ENCODE measurements at regions not wholly inside any gene's neighbourhood (a gene's known extent, or its start where the extent isn't known, plus 50 kb on each side); places are given as distances from the start of the nearest gene placed in this dataset.

DNA sequence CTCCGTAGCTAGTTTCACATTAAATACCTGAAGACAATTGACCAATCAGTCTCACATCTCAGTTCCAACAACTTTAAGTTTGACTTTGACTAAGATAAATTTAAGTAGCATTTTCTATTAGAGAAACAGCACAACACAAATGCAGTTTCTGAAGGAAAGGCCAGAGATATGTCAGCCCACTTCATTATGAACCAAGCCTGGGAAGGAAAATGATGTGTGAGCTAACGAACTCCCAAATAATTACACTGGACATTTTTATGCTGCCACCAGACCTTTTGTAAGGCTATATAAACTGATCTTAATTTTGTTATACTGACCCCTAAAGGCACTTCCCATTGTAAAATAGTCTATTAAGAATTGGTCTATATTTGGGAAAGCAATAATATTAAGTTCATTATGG is 57.9 kb upstream of the DACH1 start:
- TF ChIP-seq, protein P1, sequence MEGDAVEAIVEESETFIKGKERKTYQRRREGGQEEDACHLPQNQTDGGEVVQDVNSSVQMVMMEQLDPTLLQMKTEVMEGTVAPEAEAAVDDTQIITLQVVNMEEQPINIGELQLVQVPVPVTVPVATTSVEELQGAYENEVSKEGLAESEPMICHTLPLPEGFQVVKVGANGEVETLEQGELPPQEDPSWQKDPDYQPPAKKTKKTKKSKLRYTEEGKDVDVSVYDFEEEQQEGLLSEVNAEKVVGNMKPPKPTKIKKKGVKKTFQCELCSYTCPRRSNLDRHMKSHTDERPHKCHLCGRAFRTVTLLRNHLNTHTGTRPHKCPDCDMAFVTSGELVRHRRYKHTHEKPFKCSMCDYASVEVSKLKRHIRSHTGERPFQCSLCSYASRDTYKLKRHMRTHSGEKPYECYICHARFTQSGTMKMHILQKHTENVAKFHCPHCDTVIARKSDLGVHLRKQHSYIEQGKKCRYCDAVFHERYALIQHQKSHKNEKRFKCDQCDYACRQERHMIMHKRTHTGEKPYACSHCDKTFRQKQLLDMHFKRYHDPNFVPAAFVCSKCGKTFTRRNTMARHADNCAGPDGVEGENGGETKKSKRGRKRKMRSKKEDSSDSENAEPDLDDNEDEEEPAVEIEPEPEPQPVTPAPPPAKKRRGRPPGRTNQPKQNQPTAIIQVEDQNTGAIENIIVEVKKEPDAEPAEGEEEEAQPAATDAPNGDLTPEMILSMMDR (IDR thresholded peaks at IDR 0.05; ENCODE audit: low read depth, low read length, missing control alignments), result no peak
- DNase-seq (ENCODE audit: low read depth), result no peak
- no peak overlapping the region for H3K4me3 ChIP-seq (ENCODE audit: low read depth, low read length)

DNA sequence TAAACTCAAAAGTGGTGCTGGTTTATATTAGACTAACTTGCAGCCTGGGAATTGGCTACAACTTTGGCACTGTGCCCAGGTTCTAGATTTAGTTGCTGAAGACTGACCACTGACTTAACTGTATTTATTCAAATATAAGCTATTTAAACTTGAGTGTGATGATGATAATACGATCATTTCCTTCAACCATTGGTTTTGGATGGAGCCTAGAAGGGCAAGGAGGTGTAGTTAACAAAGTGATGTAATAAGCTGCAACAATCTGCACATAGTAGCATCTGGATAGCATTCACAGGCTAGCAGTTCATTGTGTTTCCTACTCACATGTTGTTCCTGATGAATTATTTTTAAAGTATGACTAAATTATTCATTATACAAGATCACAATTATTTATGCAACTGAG is 55.2 kb upstream of the DACH1 start:
- TF ChIP-seq, protein P1 (IDR thresholded peaks at IDR 0.05; ENCODE audit: low read depth, low read length, missing control alignments), result no peak
- no peak overlapping the region for H3K4me3 ChIP-seq (ENCODE audit: low read depth, low read length)
- DNase-seq (ENCODE audit: low read depth), result no peak
